IMR-90 (cell line): ENCODE measurements at regions not wholly inside any gene's neighbourhood (a gene's known extent, or its start where the extent isn't known, plus 50 kb on each side); places are given as distances from the start of the nearest gene placed in this dataset.
A peak's percentile ranks its signal among the peaks of the same experiment; 100 is the strongest.

Experiments used
- ATAC-seq: fragments of 200-7000 bp; cut with Tn5 transposase; 2 replicates; pipeline ENCODE4 v1.9.1; 2020; ENCODE audit warnings: low read depth, mild to moderate bottlenecking, moderate library complexity
- BruUV-seq: library from RNA; stranded (reverse); fragments of 400-500 nt; replicated peaks from 2 replicates; lab custom pipeline; 2021; lab: Mats Ljungman, UMichigan
- CTCF ChIA-PET: fragments of 300-600 bp; formaldehyde crosslinking; extraction: SDS; loops from one replicate; lab custom pipeline; 2021; ENCODE audit warnings: antibody characterized with exemption; lab: Yijun Ruan, JAX
- POLR2A ChIA-PET: fragments of 300-600 bp; sonication (Branson Sonifier 250); formaldehyde crosslinking; loops from one replicate; lab custom pipeline; 2022; ENCODE audit warnings: antibody characterized with exemption; ENCODE audit not compliant: unreplicated experiment; lab: Charles Lee
- DNase-seq: peaks from one replicate; pipeline ENCODE4 v3.0.0; 2013
- H2AFZ ChIP-seq: replicated peaks from 2 replicates; pipeline ENCODE3; 2013; ENCODE audit warnings: low read length, mild to moderate bottlenecking; ENCODE audit not compliant: poor library complexity
- H2AK5ac ChIP-seq: 2 replicates; pipeline ENCODE4 v1.6.1; 2013; ENCODE audit warnings: low read depth, low read length, inconsistent platforms
- H2AK9ac ChIP-seq: replicated peaks from 2 replicates; pipeline ENCODE3; 2013; ENCODE audit warnings: mild to moderate bottlenecking, low read depth, low read length, moderate library complexity; ENCODE audit not compliant: poor library complexity
- H2BK120ac ChIP-seq: 2 replicates; pipeline ENCODE4 v1.6.1; 2013; ENCODE audit warnings: low read depth, low read length, inconsistent platforms
- H2BK15ac ChIP-seq: 3 replicates; pipeline ENCODE4 v1.6.1; 2013; ENCODE audit warnings: low read depth, low read length, inconsistent platforms
- H2BK20ac ChIP-seq: 2 replicates; pipeline ENCODE4 v1.6.1; 2013; ENCODE audit warnings: low read depth, mild to moderate bottlenecking, inconsistent platforms, low read length, moderate library complexity
- H2BK5ac ChIP-seq: 2 replicates; pipeline ENCODE4 v1.6.1; 2013; ENCODE audit warnings: mild to moderate bottlenecking, low read depth, low read length, inconsistent platforms; ENCODE audit not compliant: poor library complexity, severe bottlenecking
- H3K14ac ChIP-seq: replicated peaks from 2 replicates; pipeline ENCODE4 v1.6.1; 2013; ENCODE audit warnings: low read depth, low read length, inconsistent platforms
- H3K18ac ChIP-seq: 2 replicates; pipeline ENCODE4 v1.6.1; 2013; ENCODE audit warnings: low read depth, low read length, control low read depth
- H3K23ac ChIP-seq: 2 replicates; pipeline ENCODE4 v1.6.1; 2013; ENCODE audit warnings: low read depth, low read length, inconsistent platforms
- H3K27ac ChIP-seq: 2 replicates; pipeline ENCODE4 v1.5.1; 2013; ENCODE audit warnings: mild to moderate bottlenecking, control low read depth, low read length; ENCODE audit not compliant: insufficient read depth
- H3K27me3 ChIP-seq: 2 replicates; pipeline ENCODE4 v1.6.1; 2013; ENCODE audit warnings: low read length; ENCODE audit not compliant: control insufficient read depth, insufficient read depth
- H3K36me3 ChIP-seq: 2 replicates; pipeline ENCODE4 v1.6.1; 2013; ENCODE audit warnings: low read length, mixed read lengths; ENCODE audit not compliant: control insufficient read depth, insufficient read depth
- H3K4ac ChIP-seq: 2 replicates; pipeline ENCODE4 v1.6.1; 2013; ENCODE audit warnings: low read depth, low read length, inconsistent platforms
- H3K4me1 ChIP-seq: 2 replicates; pipeline ENCODE4 v1.6.1; 2013; ENCODE audit warnings: low read length, mixed read lengths; ENCODE audit not compliant: control insufficient read depth, insufficient read depth
- H3K4me2 ChIP-seq: 2 replicates; pipeline ENCODE4 v1.6.1; 2013; ENCODE audit warnings: low read depth, mild to moderate bottlenecking, control low read depth, low read length, moderate library complexity
- H3K4me3 ChIP-seq: 2 replicates; pipeline ENCODE4 v1.5.1; 2013; ENCODE audit warnings: low read depth, mild to moderate bottlenecking, control low read depth, low read length, moderate library complexity; ENCODE audit not compliant: insufficient read depth
- H3K56ac ChIP-seq: 2 replicates; pipeline ENCODE4 v1.6.1; 2013; ENCODE audit warnings: low read length, inconsistent platforms; ENCODE audit not compliant: insufficient read depth; ENCODE audit errors: extremely low read depth
- H3K79me1 ChIP-seq, 2 experiments: 2 replicates each; pipeline ENCODE4 v1.6.1; 2013; ENCODE audit warnings: low read length in 2 of 2, inconsistent platforms in 1 of 2, low read depth in 1 of 2
- H3K9ac ChIP-seq: 2 replicates; pipeline ENCODE4 v1.6.1; 2013; ENCODE audit warnings: low read depth, low read length, control low read depth
- H3K9me1 ChIP-seq: 2 replicates; pipeline ENCODE4 v1.6.1; 2013; ENCODE audit warnings: low read length, inconsistent platforms; ENCODE audit not compliant: insufficient read depth
- H3K9me3 ChIP-seq: 2 replicates; pipeline ENCODE4 v1.6.1; 2013; ENCODE audit warnings: low read length; ENCODE audit not compliant: control insufficient read depth, insufficient read depth
- H4K20me1 ChIP-seq: 2 replicates; pipeline ENCODE4 v1.6.1; 2013; ENCODE audit warnings: low read length, inconsistent platforms; ENCODE audit not compliant: insufficient read depth
- H4K5ac ChIP-seq: 2 replicates; pipeline ENCODE4 v1.6.1; 2013; ENCODE audit warnings: mild to moderate bottlenecking, low read depth, low read length, control low read depth
- H4K8ac ChIP-seq, 2 experiments: 2 replicates each; pipeline ENCODE4 v1.6.1; 2013; ENCODE audit warnings: low read depth in 2 of 2, low read length in 2 of 2, control low read depth in 1 of 2, inconsistent platforms in 1 of 2
- H4K91ac ChIP-seq: 2 replicates; pipeline ENCODE4 v1.6.1; 2013; ENCODE audit warnings: low read depth, low read length, inconsistent platforms; ENCODE audit not compliant: insufficient read depth
- CTCF ChIP-seq: conservative IDR thresholded peaks from 2 replicates; pipeline ENCODE4 v1.5.1; 2012; ENCODE audit warnings: mild to moderate bottlenecking, low read depth, low read length, improper control_type of control experiment
- MAFK ChIP-seq: IDR thresholded peaks from 2 replicates; pipeline ENCODE4 v1.6.1; 2012; ENCODE audit warnings: low read depth, low read length, improper control_type of control experiment
- MXI1 ChIP-seq: IDR thresholded peaks from 2 replicates; pipeline ENCODE4 v1.6.1; 2012; ENCODE audit warnings: low read depth, mild to moderate bottlenecking, low read length, moderate library complexity, borderline replicate concordance
- RAD21 ChIP-seq: IDR thresholded peaks from 2 replicates; pipeline ENCODE4 v1.6.1; 2012; ENCODE audit warnings: low read length, improper control_type of control experiment
- RCOR1 ChIP-seq: IDR thresholded peaks from 2 replicates; pipeline ENCODE4 v1.6.1; 2012; ENCODE audit warnings: mild to moderate bottlenecking, low read length, improper control_type of control experiment; ENCODE audit not compliant: insufficient replicate concordance
- WGBS, 2 experiments: methylation state at CpG; one replicate each; pipeline versions ENCODE4 v1.1.5 to v1.1.7; 2013; ENCODE audit warnings: missing lambda C conversion rate in 2 of 2; ENCODE audit not compliant: insufficient read length in 1 of 2; ENCODE audit errors: extremely low coverage in 2 of 2; 5-methylcytosine and 5-hydroxymethylcytosine counted together
- dilution Hi-C: fragments of 300-500 bp; cut with HindIII; formaldehyde crosslinking; loops from one replicate; pipeline ENCODE4 v1.14.3; 2018; ENCODE audit warnings: low sequenced_read_pairs; ENCODE audit not compliant: unreplicated experiment
- in situ Hi-C: fragments of 300-500 bp; cut with MboI; formaldehyde crosslinking; loops from 3 replicates; pipeline ENCODE4 v1.14.3; 2019; ENCODE audit warnings: low sequenced_read_pairs, inconsistent platforms, mixed read lengths
- intact Hi-C: fragments of 100-400 bp; cut with micrococcal nuclease; formaldehyde crosslinking; loops from 2 replicates; pipeline ENCODE4 v1.10.0; 2022

GRCh38 chr2:234794866-234795265, 157.0 kb upstream of the SH3BP4 start:
- 0 out of 3 replicates have a peak overlapping the region, but pooled peaks have one; percentile 33 for H2BK15ac ChIP-seq
- ATAC-seq (no peak), DNase-seq (no peak)
- H3K4ac ChIP-seq: peak overlapping the region; percentile 41
- no peak overlapping the region for H2BK5ac ChIP-seq
- no peaks in the 10 kb centered on the region for H3K36me3 ChIP-seq
- no peak overlapping the region for H3K56ac ChIP-seq
- H3K4me1 ChIP-seq: peaks cover 6% of the 10 kb centered on the region
- no peak overlapping the region for H3K18ac ChIP-seq
- H3K27me3 ChIP-seq: no peaks in the 10 kb centered on the region
- no peak overlapping the region for H3K23ac ChIP-seq
- 0 out of 2 replicates have a peak overlapping the region, but pooled peaks have one; percentile 23 for H4K91ac ChIP-seq
- H4K20me1 ChIP-seq: no peaks in the 10 kb centered on the region
- intact Hi-C loops: loop anchor here (2.0 kb wide), 1 partner anchor 20 kb away; no protein-coding TSS in a partner anchor
- in situ Hi-C loops: no loop called here
- dilution Hi-C loops: no loop called here
- H3K14ac ChIP-seq: peak overlapping the region; percentile 29; the same call in 1 of the 2 replicates
- ChIA-PET CTCF (interaction anchor here (0.7 kb wide), 1 partner anchor 1277 kb away, joined by 3 read pairs; no protein-coding TSS in a partner anchor), POLR2A (no interaction called here)
- no peak overlapping the region for H3K4me3 ChIP-seq
- no peaks in the 10 kb centered on the region for H3K9me3 ChIP-seq
- peak overlapping the region; percentile 43; the same call in 1 of the 2 replicates for H2AK5ac ChIP-seq
- peak overlapping the region; percentile 27; the same call in 1 of the 2 replicates for H2BK20ac ChIP-seq
- no peak overlapping the region for H2AK9ac ChIP-seq
- H3K4me2 ChIP-seq: no peak overlapping the region
- no peaks in the 10 kb centered on the region for H3K79me1 ChIP-seq
- H3K9me1 ChIP-seq: no peaks in the 10 kb centered on the region
- no CpG with 5 or more reads among the region's 8 CpGs for WGBS, 2 experiments
- peak overlapping the region; percentile 20; the same call in 1 of the 2 replicates for H2BK120ac ChIP-seq
- no peak overlapping the region for H3K9ac ChIP-seq
- BruUV-seq: no TSS peak
- peak overlapping the region; percentile 77 for H2AFZ ChIP-seq
- H3K27ac ChIP-seq: no peak overlapping the region
- no peak overlapping the region for H4K5ac ChIP-seq
- TF ChIP-seq RAD21 (no peak), RCOR1 (no peak), CTCF (no peak), MAFK (no peak), MXI1 (no peak)
- H4K8ac ChIP-seq: peak overlapping the region in 1 of 2 experiments; percentile 66; a peak in 1 of 4 replicates
